ENCODE measurements at regions not wholly inside any gene's neighbourhood (a gene's known extent, or its start where the extent isn't known, plus 50 kb on each side); places are given as distances from the start of the nearest gene placed in this dataset.

DNA sequence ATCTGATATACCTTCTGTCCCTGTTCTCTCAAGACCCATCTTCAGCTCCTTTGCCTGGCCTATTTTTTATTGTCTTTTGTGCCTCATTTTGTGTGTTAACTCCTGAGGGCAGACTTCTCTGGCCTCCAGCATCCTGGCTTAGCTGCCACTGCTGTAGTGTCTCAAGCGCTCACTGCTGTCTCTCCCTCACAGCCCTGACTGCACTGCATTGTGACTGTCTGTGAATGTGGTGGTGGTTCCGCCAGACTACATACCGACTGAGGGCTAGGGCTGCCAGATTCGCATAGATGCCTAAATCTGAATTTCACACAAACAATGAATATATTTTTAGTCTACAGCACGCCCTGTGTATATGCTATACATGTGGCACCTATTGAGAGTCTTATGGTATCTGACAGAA is 1088.9 kb upstream of the TMEM132C start:
- Histone ChIP-seq H3K4me1 (replicated peaks in 1 of 2) (no peaks in the 10 kb centered on the region), H3K27me3 (no peaks in the 10 kb centered on the region), H3K27ac (no peak overlapping the region), H3K9me3 (replicated peaks in 1 of 3) (peaks cover 0 to 8% (median 0%) of the 10 kb centered on the region in 3 donors), H3K36me3 (replicated peaks in 1 of 2) (no peaks in the 10 kb centered on the region), H3K4me3 (no peak overlapping the region)
- TF ChIP-seq POLR2A (IDR thresholded peaks at IDR 0.05), result no peak
- TF ChIP-seq, protein P1, sequence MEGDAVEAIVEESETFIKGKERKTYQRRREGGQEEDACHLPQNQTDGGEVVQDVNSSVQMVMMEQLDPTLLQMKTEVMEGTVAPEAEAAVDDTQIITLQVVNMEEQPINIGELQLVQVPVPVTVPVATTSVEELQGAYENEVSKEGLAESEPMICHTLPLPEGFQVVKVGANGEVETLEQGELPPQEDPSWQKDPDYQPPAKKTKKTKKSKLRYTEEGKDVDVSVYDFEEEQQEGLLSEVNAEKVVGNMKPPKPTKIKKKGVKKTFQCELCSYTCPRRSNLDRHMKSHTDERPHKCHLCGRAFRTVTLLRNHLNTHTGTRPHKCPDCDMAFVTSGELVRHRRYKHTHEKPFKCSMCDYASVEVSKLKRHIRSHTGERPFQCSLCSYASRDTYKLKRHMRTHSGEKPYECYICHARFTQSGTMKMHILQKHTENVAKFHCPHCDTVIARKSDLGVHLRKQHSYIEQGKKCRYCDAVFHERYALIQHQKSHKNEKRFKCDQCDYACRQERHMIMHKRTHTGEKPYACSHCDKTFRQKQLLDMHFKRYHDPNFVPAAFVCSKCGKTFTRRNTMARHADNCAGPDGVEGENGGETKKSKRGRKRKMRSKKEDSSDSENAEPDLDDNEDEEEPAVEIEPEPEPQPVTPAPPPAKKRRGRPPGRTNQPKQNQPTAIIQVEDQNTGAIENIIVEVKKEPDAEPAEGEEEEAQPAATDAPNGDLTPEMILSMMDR (IDR thresholded peaks at IDR 0.05), result no peak
- 80 to 91% (median 85%) methylated on average over 5 of the region's 5 CpGs for WGBS, 4 donors
- intact Hi-C loops (cut with DNase I), result no loop called here
- no peak for DNase-seq

GRCh38 chr12:127178463-127178862 is 1088.5 kb upstream of the TMEM132C start:
- H3K36me3 ChIP-seq (replicated peaks in 1 of 2), result no peaks in the 10 kb centered on the region
- H3K9me3 ChIP-seq (replicated peaks in 1 of 3), result peaks cover 0 to 8% (median 0%) of the 10 kb centered on the region in 3 donors
- 92 to 97% (median 93%) methylated on average over 1 of the region's 1 CpG for WGBS, 4 donors
- DNase-seq, result no peak
- TF ChIP-seq, protein P1 (IDR thresholded peaks at IDR 0.05), result no peak
- TF ChIP-seq POLR2A (IDR thresholded peaks at IDR 0.05), result no peak
- intact Hi-C loops (cut with DNase I), result no loop called here
- no peak overlapping the region for H3K4me3 ChIP-seq
- no peaks in the 10 kb centered on the region for H3K27me3 ChIP-seq
- no peak overlapping the region for H3K27ac ChIP-seq
- no peaks in the 10 kb centered on the region for H3K4me1 ChIP-seq (replicated peaks in 1 of 2)

GRCh38 chr12:127179176-127179575 is 1087.8 kb upstream of the TMEM132C start:
- no peak overlapping the region for H3K27ac ChIP-seq
- no peak for DNase-seq
- 70 to 77% (median 75%) methylated on average over 6 of the region's 6 CpGs for WGBS, 4 donors
- no peak overlapping the region for H3K4me3 ChIP-seq
- no peaks in the 10 kb centered on the region for H3K27me3 ChIP-seq
- intact Hi-C loops (cut with DNase I), result no loop called here
- no peaks in the 10 kb centered on the region for H3K4me1 ChIP-seq (replicated peaks in 1 of 2)
- no peaks in the 10 kb centered on the region for H3K36me3 ChIP-seq (replicated peaks in 1 of 2)
- TF ChIP-seq, protein P1 (IDR thresholded peaks at IDR 0.05), result no peak
- no peak for TF ChIP-seq POLR2A (IDR thresholded peaks at IDR 0.05)
- H3K9me3 ChIP-seq (replicated peaks in 1 of 3), result peaks cover 0 to 8% (median 0%) of the 10 kb centered on the region in 3 donors

DNA sequence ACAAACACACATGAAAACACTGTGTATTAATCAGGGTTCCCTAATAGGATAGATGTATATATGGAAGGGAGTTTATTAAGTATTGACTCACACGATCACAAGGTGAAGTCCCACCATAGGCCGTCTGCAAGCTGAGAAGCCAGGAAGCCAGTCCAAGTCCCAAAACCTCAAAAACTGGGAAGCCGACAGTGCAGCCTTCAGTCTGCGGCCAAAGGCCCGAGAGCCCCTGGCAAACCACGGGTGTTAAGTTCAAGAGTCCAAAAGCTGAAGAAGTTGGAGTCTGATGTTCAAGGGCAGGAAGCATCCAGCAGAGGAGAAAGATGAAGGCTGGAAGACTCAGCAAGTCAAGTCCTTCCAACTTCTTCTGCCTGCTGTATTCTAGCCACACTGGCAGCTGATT is 1085.0 kb upstream of the TMEM132C start:
- H3K4me1 ChIP-seq (replicated peaks in 1 of 2), result no peaks in the 10 kb centered on the region
- DNase-seq, result no peak
- 84 to 93% (median 88%) methylated on average over 5 to 6 of the region's 6 CpGs for WGBS, 4 donors
- intact Hi-C loops (cut with DNase I), result no loop called here
- no peak for TF ChIP-seq POLR2A (IDR thresholded peaks at IDR 0.05)
- TF ChIP-seq, protein P1 (IDR thresholded peaks at IDR 0.05), result no peak
- H3K27ac ChIP-seq, result no peak overlapping the region
- H3K4me3 ChIP-seq, result no peak overlapping the region
- peaks cover 0 to under 1% (median 0%) of the 10 kb centered on the region in 3 donors for H3K9me3 ChIP-seq (replicated peaks in 1 of 3)
- no peaks in the 10 kb centered on the region for H3K36me3 ChIP-seq (replicated peaks in 1 of 2)
- no peaks in the 10 kb centered on the region for H3K27me3 ChIP-seq

Measured in adrenal gland (tissue), 9 donors.